ENCODE measurements at regions not wholly inside any gene's neighbourhood (a gene's known extent, or its start where the extent isn't known, plus 50 kb on each side); places are given as distances from the start of the nearest gene placed in this dataset.

GRCh38 chr7:53500076-53500475 is 464.6 kb downstream of the POM121L12 start:
- Histone ChIP-seq H3K4me1 (no peaks in the 10 kb centered on the region), H3K4me3 (no peak overlapping the region), H3K9me3 (peaks cover 0 to 32% (median 2%) of the 10 kb centered on the region in 4 donors), H3K27ac (no peak overlapping the region), H3K36me3 (no peaks in the 10 kb centered on the region), H3K27me3 (no peaks in the 10 kb centered on the region)
- no peak for TF ChIP-seq POLR2AphosphoS5 (IDR thresholded peaks at IDR 0.05)
- no peak for TF ChIP-seq EP300 (IDR thresholded peaks at IDR 0.05)
- no peak for TF ChIP-seq CTCF (IDR thresholded peaks at IDR 0.05)
- DNase-seq, result no peak
- 60 to 89% (median 80%) methylated on average over 1 of the region's 1 CpG for WGBS, 5 donors
- intact Hi-C loops (cut with DNase I; ENCODE audit: low total_unique reads), result no loop called here

- H3K27me3 ChIP-seq, result no peaks in the 10 kb centered on the region
- 72 to 90% (median 88%) methylated on average over 3 of the region's 3 CpGs for WGBS, 5 donors
- H3K4me1 ChIP-seq, result no peaks in the 10 kb centered on the region
- H3K4me3 ChIP-seq, result no peak overlapping the region
- TF ChIP-seq CTCF (IDR thresholded peaks at IDR 0.05), result no peak
- no peak for TF ChIP-seq POLR2A (IDR thresholded peaks at IDR 0.05)
- no peak for TF ChIP-seq POLR2AphosphoS5 (IDR thresholded peaks at IDR 0.05)
- no peak for TF ChIP-seq EP300 (IDR thresholded peaks at IDR 0.05)
- no peaks in the 10 kb centered on the region for H3K36me3 ChIP-seq
- H3K27ac ChIP-seq, result no peak overlapping the region
- no peak for DNase-seq
- intact Hi-C loops (cut with DNase I; ENCODE audit: low total_unique reads), result no loop called here
- peaks cover 0 to 14% (median 0%) of the 10 kb centered on the region in 4 donors for H3K9me3 ChIP-seq
Observed at GRCh38 chr7:53504914-53505313, 469.5 kb downstream of the POM121L12 start.

GRCh38 chr7:53518319-53518718 is 482.9 kb downstream of the POM121L12 start:
- peak in 1 of 2 donors; percentile 2 for DNase-seq
- no peak overlapping the region for H3K27ac ChIP-seq
- TF ChIP-seq EP300 (IDR thresholded peaks at IDR 0.05) (no peak), POLR2AphosphoS5 (IDR thresholded peaks at IDR 0.05) (no peak), CTCF (IDR thresholded peaks at IDR 0.05) (no peak), POLR2A (IDR thresholded peaks at IDR 0.05) (no peak)
- no peaks in the 10 kb centered on the region for H3K27me3 ChIP-seq
- no peak overlapping the region for H3K4me3 ChIP-seq
- H3K36me3 ChIP-seq, result no peaks in the 10 kb centered on the region
- H3K9me3 ChIP-seq, result peaks cover 0 to 9% (median 4%) of the 10 kb centered on the region in 4 donors
- H3K4me1 ChIP-seq, result no peaks in the 10 kb centered on the region
- intact Hi-C loops (cut with DNase I; ENCODE audit: low total_unique reads), result no loop called here

- no peak overlapping the region for H3K4me3 ChIP-seq
Observed at GRCh38 chr7:53520841-53521240, 485.4 kb downstream of the POM121L12 start.

GRCh38 chr7:53521638-53522184 is 486.3 kb downstream of the POM121L12 start:
- no peak overlapping the region for H3K27ac ChIP-seq
- intact Hi-C loops (cut with DNase I; ENCODE audit: low total_unique reads), result no loop called here
- H3K4me1 ChIP-seq, result no peaks in the 10 kb centered on the region
- no peak for DNase-seq
- 59 to 92% (median 82%) methylated on average over 1 of the region's 1 CpG for WGBS, 5 donors
- no peaks in the 10 kb centered on the region for H3K36me3 ChIP-seq
- TF ChIP-seq EP300 (IDR thresholded peaks at IDR 0.05) (no peak), POLR2AphosphoS5 (IDR thresholded peaks at IDR 0.05) (no peak), CTCF (IDR thresholded peaks at IDR 0.05) (no peak)
- no peak overlapping the region for H3K4me3 ChIP-seq
- H3K27me3 ChIP-seq, result no peaks in the 10 kb centered on the region
- H3K9me3 ChIP-seq, result peaks cover 0 to 25% (median 0%) of the 10 kb centered on the region in 4 donors

More at GRCh38 chr7:53520841-53521240, 485.4 kb downstream of the POM121L12 start:
- Histone ChIP-seq H3K36me3 (no peaks in the 10 kb centered on the region), H3K27ac (no peak overlapping the region), H3K9me3 (peaks cover 0 to 23% (median 0%) of the 10 kb centered on the region in 4 donors), H3K4me1 (no peaks in the 10 kb centered on the region), H3K27me3 (no peaks in the 10 kb centered on the region)
- DNase-seq, result no peak
- 85 to 94% (median 90%) methylated on average over 5 of the region's 5 CpGs for WGBS, 5 donors
- no peak for TF ChIP-seq POLR2A (IDR thresholded peaks at IDR 0.05)
- TF ChIP-seq POLR2AphosphoS5 (IDR thresholded peaks at IDR 0.05), result no peak
- intact Hi-C loops (cut with DNase I; ENCODE audit: low total_unique reads), result no loop called here

Measured in stomach (tissue), 8 donors.